NB4 (cell line): ENCODE measurements at regions not wholly inside any gene's neighbourhood (a gene's known extent, or its start where the extent isn't known, plus 50 kb on each side); places are given as distances from the start of the nearest gene placed in this dataset.

Experiments
- CTCF ChIP-seq: IDR thresholded peaks from one replicate; pipeline ENCODE4 v1.5.1; 2012; ENCODE audit warnings: low read depth, low read length
- MYC ChIP-seq: IDR thresholded peaks from 2 replicates; pipeline ENCODE4 v1.6.1; 2011; ENCODE audit warnings: low read depth, low read length
- POLR2A ChIP-seq: IDR thresholded peaks from 2 replicates; pipeline ENCODE4 v1.6.1; 2011; ENCODE audit warnings: mild to moderate bottlenecking; ENCODE audit not compliant: insufficient read length; ENCODE audit errors: extremely low read depth

GRCh38 chr18:52009958-52010357 is 330.0 kb upstream of the DCC start:
- no peak for TF ChIP-seq CTCF
- no peak for TF ChIP-seq POLR2A
- no peak for TF ChIP-seq MYC
